PC-3 (cell line): ENCODE measurements at regions not wholly inside any gene's neighbourhood (a gene's known extent, or its start where the extent isn't known, plus 50 kb on each side); places are given as distances from the start of the nearest gene placed in this dataset.

ENCODE experiments used
- EZH2 ChIP-seq: fragments of 300-600 bp; sonication (generic); IDR thresholded peaks from one replicate; pipeline ENCODE4 v1.6.1; 2017; ENCODE audit warnings: antibody characterized with exemption, mild to moderate bottlenecking, low read length; ENCODE audit not compliant: unreplicated experiment
- EZH2phosphoT487 ChIP-seq: fragments of 300-600 bp; sonication (generic); IDR thresholded peaks from 2 replicates; pipeline ENCODE4 v1.6.1; 2018; ENCODE audit warnings: mild to moderate bottlenecking, antibody characterized with exemption, low read length, borderline replicate concordance
- TF ChIP-seq, protein P1 (sequence below): fragments of 300-600 bp; sonication (generic); conservative IDR thresholded peaks from 2 replicates; pipeline ENCODE4 v1.5.1; 2017; ENCODE audit warnings: antibody characterized with exemption, low read depth, mild to moderate bottlenecking, low read length

GRCh38 chr10:64369885-64370773 is 848.9 kb downstream of the REEP3 start:
- TF ChIP-seq, protein P1, sequence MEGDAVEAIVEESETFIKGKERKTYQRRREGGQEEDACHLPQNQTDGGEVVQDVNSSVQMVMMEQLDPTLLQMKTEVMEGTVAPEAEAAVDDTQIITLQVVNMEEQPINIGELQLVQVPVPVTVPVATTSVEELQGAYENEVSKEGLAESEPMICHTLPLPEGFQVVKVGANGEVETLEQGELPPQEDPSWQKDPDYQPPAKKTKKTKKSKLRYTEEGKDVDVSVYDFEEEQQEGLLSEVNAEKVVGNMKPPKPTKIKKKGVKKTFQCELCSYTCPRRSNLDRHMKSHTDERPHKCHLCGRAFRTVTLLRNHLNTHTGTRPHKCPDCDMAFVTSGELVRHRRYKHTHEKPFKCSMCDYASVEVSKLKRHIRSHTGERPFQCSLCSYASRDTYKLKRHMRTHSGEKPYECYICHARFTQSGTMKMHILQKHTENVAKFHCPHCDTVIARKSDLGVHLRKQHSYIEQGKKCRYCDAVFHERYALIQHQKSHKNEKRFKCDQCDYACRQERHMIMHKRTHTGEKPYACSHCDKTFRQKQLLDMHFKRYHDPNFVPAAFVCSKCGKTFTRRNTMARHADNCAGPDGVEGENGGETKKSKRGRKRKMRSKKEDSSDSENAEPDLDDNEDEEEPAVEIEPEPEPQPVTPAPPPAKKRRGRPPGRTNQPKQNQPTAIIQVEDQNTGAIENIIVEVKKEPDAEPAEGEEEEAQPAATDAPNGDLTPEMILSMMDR: no peak
- TF ChIP-seq EZH2: no peak
- no peak for TF ChIP-seq EZH2phosphoT487
